NT2/D1 (cell line): ENCODE measurements at regions not wholly inside any gene's neighbourhood (a gene's known extent, or its start where the extent isn't known, plus 50 kb on each side); places are given as distances from the start of the nearest gene placed in this dataset.

ENCODE experiments used
- SUZ12 ChIP-seq: IDR thresholded peaks from 2 replicates; pipeline ENCODE4 v1.6.1; 2011; ENCODE audit not compliant: insufficient read length, insufficient read depth; ENCODE audit errors: extremely low read depth
- YY1 ChIP-seq: IDR thresholded peaks from 2 replicates; pipeline ENCODE4 v1.6.1; 2011; ENCODE audit not compliant: insufficient read length, insufficient read depth
- ZNF274 ChIP-seq: IDR thresholded peaks from 2 replicates; pipeline ENCODE4 v1.6.1; 2011; ENCODE audit warnings: mild to moderate bottlenecking, low read depth, low read length

GRCh38 chr11:96878299-96879051, 488.7 kb downstream of the JRKL start:
- no peak for TF ChIP-seq ZNF274
- TF ChIP-seq YY1 = no peak
- TF ChIP-seq SUZ12 = no peak
